HEK293 (cell line): ENCODE measurements at regions not wholly inside any gene's neighbourhood (a gene's known extent, or its start where the extent isn't known, plus 50 kb on each side); places are given as distances from the start of the nearest gene placed in this dataset.

Experiments
- CTCF ChIA-PET: fragments of 350-600 bp; formaldehyde crosslinking; extraction: SDS; loops from one replicate; lab custom pipeline; 2021; ENCODE audit warnings: antibody characterized with exemption; lab: Yijun Ruan, JAX
- POLR2A ChIA-PET: fragments of 300-600 bp; formaldehyde crosslinking; extraction: SDS; loops from one replicate; lab custom pipeline; 2020; ENCODE audit warnings: antibody characterized with exemption, inconsistent platforms; lab: Yijun Ruan, JAX
- H3K27ac ChIP-seq: fragments of 200-500 bp; sonication (Bioruptor generic); 2 replicates; pipeline ENCODE4 v1.5.1; 2014; ENCODE audit warnings: low read depth, low read length, control low read depth, inconsistent platforms; ENCODE audit errors: extremely low read depth
- H3K36me3 ChIP-seq, 2 experiments: fragments of 200-500 bp in 1 of 2; sonication (Bioruptor generic) in 1 of 2; 1 replicate in 1 of 2; 2 replicates in 1 of 2; pipeline ENCODE4 v1.5.1; 2014 to 2017; ENCODE audit warnings: inconsistent platforms in 2 of 2, low read length in 2 of 2; ENCODE audit not compliant: control insufficient read depth in 2 of 2, insufficient read depth in 1 of 2
- H3K4me1 ChIP-seq: fragments of 200-500 bp; sonication (Bioruptor generic); 2 replicates; pipeline ENCODE4 v1.5.1; 2014; ENCODE audit warnings: mild to moderate bottlenecking, low read length, inconsistent platforms; ENCODE audit not compliant: control insufficient read depth, insufficient read depth
- H3K4me3 ChIP-seq: 2 replicates; pipeline ENCODE4 v1.5.1; 2011; ENCODE audit warnings: low read depth, mild to moderate bottlenecking, control low read depth, low read length, moderate library complexity
- H3K9me3 ChIP-seq: fragments of 200-500 bp; sonication (Bioruptor generic); 2 replicates; pipeline ENCODE4 v1.5.1; 2014; ENCODE audit warnings: low read depth, low read length, inconsistent platforms; ENCODE audit not compliant: control insufficient read depth, insufficient read depth
- FEZF1 ChIP-seq: fragments of 450-650 bp; formaldehyde crosslinking; IDR thresholded peaks from 2 replicates; pipeline ENCODE4 v1.5.1; 2016; ENCODE audit warnings: missing biosample characterization, missing genetic modification characterization
- GLI2 ChIP-seq: fragments of 450-650 bp; formaldehyde crosslinking; IDR thresholded peaks from 2 replicates; pipeline ENCODE4; 2017; ENCODE audit warnings: missing biosample characterization, missing genetic modification characterization, low read depth, borderline replicate concordance
- OSR2 ChIP-seq: fragments of 450-650 bp; formaldehyde crosslinking; IDR thresholded peaks from 2 replicates; pipeline ENCODE4 v1.5.1; 2016; ENCODE audit warnings: missing biosample characterization, missing genetic modification characterization
- SP7 ChIP-seq: fragments of 450-650 bp; formaldehyde crosslinking; IDR thresholded peaks from 2 replicates; pipeline ENCODE4 v1.5.1; 2016; ENCODE audit warnings: missing biosample characterization, missing genetic modification characterization
- TCF7L2 ChIP-seq: IDR thresholded peaks from 2 replicates; pipeline ENCODE4 v1.6.1; 2011; ENCODE audit warnings: low read depth, mild to moderate bottlenecking, inconsistent platforms, low read length, moderate library complexity, borderline replicate concordance
- WT1 ChIP-seq: fragments of 450-650 bp; formaldehyde crosslinking; IDR thresholded peaks from 2 replicates; pipeline ENCODE4 v1.5.1; 2016; ENCODE audit warnings: missing biosample characterization, missing genetic modification characterization
- YY2 ChIP-seq: fragments of 450-650 bp; formaldehyde crosslinking; IDR thresholded peaks from 2 replicates; pipeline ENCODE4 v1.5.1; 2016; ENCODE audit warnings: missing biosample characterization, missing genetic modification characterization
- ZBTB20 ChIP-seq: fragments of 450-650 bp; formaldehyde crosslinking; IDR thresholded peaks from 2 replicates; pipeline ENCODE4 v1.5.1; 2016; ENCODE audit warnings: missing biosample characterization, missing genetic modification characterization
- ZFP41 ChIP-seq: fragments of 450-650 bp; formaldehyde crosslinking; IDR thresholded peaks from 2 replicates; pipeline ENCODE4 v1.5.1; 2016; ENCODE audit warnings: missing biosample characterization, missing genetic modification characterization, borderline replicate concordance
- ZNF112 ChIP-seq: fragments of 450-650 bp; formaldehyde crosslinking; IDR thresholded peaks from 2 replicates; pipeline ENCODE4 v1.5.0; 2017; ENCODE audit warnings: missing biosample characterization, missing genetic modification characterization
- ZNF16 ChIP-seq: fragments of 450-650 bp; formaldehyde crosslinking; IDR thresholded peaks from 2 replicates; pipeline ENCODE4 v1.5.1; 2016; ENCODE audit warnings: low read depth, missing biosample characterization, missing genetic modification characterization
- ZNF175 ChIP-seq: fragments of 450-650 bp; formaldehyde crosslinking; IDR thresholded peaks from 2 replicates; pipeline ENCODE4 v1.5.1; 2016; ENCODE audit warnings: missing biosample characterization, missing genetic modification characterization
- ZNF248 ChIP-seq: fragments of 450-650 bp; formaldehyde crosslinking; IDR thresholded peaks from 2 replicates; pipeline ENCODE4 v1.5.1; 2017; ENCODE audit warnings: missing biosample characterization, missing genetic modification characterization
- ZNF302 ChIP-seq: fragments of 450-650 bp; formaldehyde crosslinking; IDR thresholded peaks from 2 replicates; pipeline ENCODE4 v1.5.1; 2016; ENCODE audit warnings: missing biosample characterization, missing genetic modification characterization, low read depth
- ZNF341 ChIP-seq: fragments of 450-650 bp; formaldehyde crosslinking; IDR thresholded peaks from 2 replicates; pipeline ENCODE4; 2016; ENCODE audit warnings: low read depth, missing biosample characterization, missing genetic modification characterization
- ZNF501 ChIP-seq: fragments of 450-650 bp; formaldehyde crosslinking; IDR thresholded peaks from 2 replicates; pipeline ENCODE4 v1.5.1; 2016; ENCODE audit warnings: missing biosample characterization, missing genetic modification characterization
- ZNF558 ChIP-seq: fragments of 450-650 bp; formaldehyde crosslinking; IDR thresholded peaks from 2 replicates; pipeline ENCODE4 v1.5.1; 2016; ENCODE audit warnings: missing biosample characterization, missing genetic modification characterization
- ZNF610 ChIP-seq: fragments of 450-650 bp; formaldehyde crosslinking; IDR thresholded peaks from 2 replicates; pipeline ENCODE4 v1.5.1; 2016; ENCODE audit warnings: missing biosample characterization, missing genetic modification characterization, borderline replicate concordance
- ZNF664 ChIP-seq: fragments of 450-650 bp; formaldehyde crosslinking; IDR thresholded peaks from 2 replicates; pipeline ENCODE4 v1.5.1; 2016; ENCODE audit warnings: missing biosample characterization, missing genetic modification characterization
- ZSCAN16 ChIP-seq: fragments of 450-650 bp; formaldehyde crosslinking; IDR thresholded peaks from 2 replicates; pipeline ENCODE4 v1.5.1; 2016; ENCODE audit warnings: missing biosample characterization, missing genetic modification characterization
- TF ChIP-seq, protein P1 (sequence below): fragments of 450-650 bp; formaldehyde crosslinking; IDR thresholded peaks from 2 replicates; pipeline ENCODE4 v1.5.1; 2016; ENCODE audit warnings: missing biosample characterization, missing genetic modification characterization
- TF ChIP-seq, protein P2 (sequence below): fragments of 450-650 bp; formaldehyde crosslinking; IDR thresholded peaks from 2 replicates; pipeline ENCODE4 v1.5.1; 2017; ENCODE audit warnings: missing biosample characterization, mild to moderate bottlenecking, missing genetic modification characterization, moderate library complexity
- TF ChIP-seq, protein P3 (sequence below): fragments of 450-650 bp; formaldehyde crosslinking; IDR thresholded peaks from 2 replicates; pipeline ENCODE4 v1.5.1; 2016; ENCODE audit warnings: missing biosample characterization, missing genetic modification characterization
- TF ChIP-seq, protein P4 (sequence below): fragments of 450-650 bp; formaldehyde crosslinking; IDR thresholded peaks from 2 replicates; pipeline ENCODE4 v1.5.1; 2016; ENCODE audit warnings: missing biosample characterization, missing genetic modification characterization
- TF ChIP-seq, protein P5 (sequence below): fragments of 450-650 bp; formaldehyde crosslinking; IDR thresholded peaks from 2 replicates; pipeline ENCODE4 v1.5.1; 2017; ENCODE audit warnings: missing biosample characterization, missing genetic modification characterization
- TF ChIP-seq, protein P6 (sequence below): fragments of 450-650 bp; formaldehyde crosslinking; IDR thresholded peaks from 2 replicates; pipeline ENCODE4 v1.5.1; 2016; ENCODE audit warnings: missing biosample characterization, missing genetic modification characterization, borderline replicate concordance

DNA sequence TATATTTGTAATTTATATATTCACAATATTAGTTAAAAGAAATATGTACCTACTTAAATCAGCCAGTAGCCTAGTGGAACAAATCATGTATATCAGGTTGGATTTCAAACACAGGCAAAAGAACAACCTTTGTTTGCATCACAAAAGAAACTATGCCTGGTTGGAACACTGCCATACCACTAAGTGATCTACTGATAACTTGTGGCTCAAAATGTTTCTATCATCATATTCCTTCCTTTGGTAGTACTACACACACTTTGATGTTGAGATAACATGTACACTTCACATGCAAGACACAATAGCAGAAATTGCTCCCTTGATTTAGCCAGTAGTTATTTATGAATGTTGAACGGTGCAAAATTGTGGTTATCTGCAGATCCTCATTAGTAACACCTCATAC, 146.0 kb upstream of the GPC6 start:
- ChIA-PET POLR2A (no interaction called here), CTCF (no interaction called here)
- no peak overlapping the region for H3K4me3 ChIP-seq
- no peaks in the 10 kb centered on the region for H3K4me1 ChIP-seq
- no peak overlapping the region for H3K27ac ChIP-seq
- H3K9me3 ChIP-seq: no peaks in the 10 kb centered on the region
- no peaks in the 10 kb centered on the region for H3K36me3 ChIP-seq
- TF ChIP-seq ZNF341 (tag by site-specific recombination): no peak
- no peak for TF ChIP-seq ZNF248 (tag by site-specific recombination)
- no peak for TF ChIP-seq ZNF175 (tag by site-specific recombination)
- no peak for TF ChIP-seq ZNF16
- TF ChIP-seq, protein P1, sequence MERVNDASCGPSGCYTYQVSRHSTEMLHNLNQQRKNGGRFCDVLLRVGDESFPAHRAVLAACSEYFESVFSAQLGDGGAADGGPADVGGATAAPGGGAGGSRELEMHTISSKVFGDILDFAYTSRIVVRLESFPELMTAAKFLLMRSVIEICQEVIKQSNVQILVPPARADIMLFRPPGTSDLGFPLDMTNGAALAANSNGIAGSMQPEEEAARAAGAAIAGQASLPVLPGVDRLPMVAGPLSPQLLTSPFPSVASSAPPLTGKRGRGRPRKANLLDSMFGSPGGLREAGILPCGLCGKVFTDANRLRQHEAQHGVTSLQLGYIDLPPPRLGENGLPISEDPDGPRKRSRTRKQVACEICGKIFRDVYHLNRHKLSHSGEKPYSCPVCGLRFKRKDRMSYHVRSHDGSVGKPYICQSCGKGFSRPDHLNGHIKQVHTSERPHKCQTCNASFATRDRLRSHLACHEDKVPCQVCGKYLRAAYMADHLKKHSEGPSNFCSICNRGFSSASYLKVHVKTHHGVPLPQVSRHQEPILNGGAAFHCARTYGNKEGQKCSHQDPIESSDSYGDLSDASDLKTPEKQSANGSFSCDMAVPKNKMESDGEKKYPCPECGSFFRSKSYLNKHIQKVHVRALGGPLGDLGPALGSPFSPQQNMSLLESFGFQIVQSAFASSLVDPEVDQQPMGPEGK (tag by site-specific recombination): no peak
- TF ChIP-seq, protein P2, sequence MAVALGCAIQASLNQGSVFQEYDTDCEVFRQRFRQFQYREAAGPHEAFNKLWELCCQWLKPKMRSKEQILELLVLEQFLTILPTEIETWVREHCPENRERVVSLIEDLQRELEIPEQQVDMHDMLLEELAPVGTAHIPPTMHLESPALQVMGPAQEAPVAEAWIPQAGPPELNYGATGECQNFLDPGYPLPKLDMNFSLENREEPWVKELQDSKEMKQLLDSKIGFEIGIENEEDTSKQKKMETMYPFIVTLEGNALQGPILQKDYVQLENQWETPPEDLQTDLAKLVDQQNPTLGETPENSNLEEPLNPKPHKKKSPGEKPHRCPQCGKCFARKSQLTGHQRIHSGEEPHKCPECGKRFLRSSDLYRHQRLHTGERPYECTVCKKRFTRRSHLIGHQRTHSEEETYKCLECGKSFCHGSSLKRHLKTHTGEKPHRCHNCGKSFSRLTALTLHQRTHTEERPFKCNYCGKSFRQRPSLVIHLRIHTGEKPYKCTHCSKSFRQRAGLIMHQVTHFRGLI: no peak
- no peak for TF ChIP-seq ZNF112 (tag by site-specific recombination)
- TF ChIP-seq ZNF302 (tag by site-specific recombination): no peak
- no peak for TF ChIP-seq ZFP41 (tag by site-specific recombination)
- TF ChIP-seq ZBTB20 (tag by site-specific recombination): no peak
- no peak for TF ChIP-seq ZNF664 (tag by site-specific recombination)
- no peak for TF ChIP-seq ZSCAN16 (tag by site-specific recombination)
- 0 out of 2 replicates have a peak, but pooled peaks have one; percentile 34 for TF ChIP-seq SP7 (tag by site-specific recombination)
- peak; percentile 61; the same call in 1 of the 2 replicates for TF ChIP-seq ZNF501 (tag by site-specific recombination)
- TF ChIP-seq, protein P3, sequence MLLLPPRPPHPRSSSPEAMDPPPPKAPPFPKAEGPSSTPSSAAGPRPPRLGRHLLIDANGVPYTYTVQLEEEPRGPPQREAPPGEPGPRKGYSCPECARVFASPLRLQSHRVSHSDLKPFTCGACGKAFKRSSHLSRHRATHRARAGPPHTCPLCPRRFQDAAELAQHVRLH (tag by site-specific recombination): no peak
- peak; percentile 77 for TF ChIP-seq OSR2 (tag by site-specific recombination)
- TF ChIP-seq, protein P4, sequence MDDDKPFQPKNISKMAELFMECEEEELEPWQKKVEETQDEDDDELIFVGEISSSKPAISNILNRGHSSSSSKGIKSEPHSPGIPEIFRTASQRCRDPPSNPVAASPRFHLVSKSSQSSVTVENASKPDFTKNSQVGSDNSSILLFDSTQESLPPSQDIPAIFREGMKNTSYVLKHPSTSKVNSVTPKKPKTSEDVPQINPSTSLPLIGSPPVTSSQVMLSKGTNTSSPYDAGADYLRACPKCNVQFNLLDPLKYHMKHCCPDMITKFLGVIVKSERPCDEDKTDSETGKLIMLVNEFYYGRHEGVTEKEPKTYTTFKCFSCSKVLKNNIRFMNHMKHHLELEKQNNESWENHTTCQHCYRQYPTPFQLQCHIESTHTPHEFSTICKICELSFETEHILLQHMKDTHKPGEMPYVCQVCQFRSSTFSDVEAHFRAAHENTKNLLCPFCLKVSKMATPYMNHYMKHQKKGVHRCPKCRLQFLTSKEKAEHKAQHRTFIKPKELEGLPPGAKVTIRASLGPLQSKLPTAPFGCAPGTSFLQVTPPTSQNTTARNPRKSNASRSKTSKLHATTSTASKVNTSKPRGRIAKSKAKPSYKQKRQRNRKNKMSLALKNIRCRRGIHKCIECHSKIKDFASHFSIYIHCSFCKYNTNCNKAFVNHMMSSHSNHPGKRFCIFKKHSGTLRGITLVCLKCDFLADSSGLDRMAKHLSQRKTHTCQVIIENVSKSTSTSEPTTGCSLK (tag by site-specific recombination): no peak
- TF ChIP-seq, protein P5, sequence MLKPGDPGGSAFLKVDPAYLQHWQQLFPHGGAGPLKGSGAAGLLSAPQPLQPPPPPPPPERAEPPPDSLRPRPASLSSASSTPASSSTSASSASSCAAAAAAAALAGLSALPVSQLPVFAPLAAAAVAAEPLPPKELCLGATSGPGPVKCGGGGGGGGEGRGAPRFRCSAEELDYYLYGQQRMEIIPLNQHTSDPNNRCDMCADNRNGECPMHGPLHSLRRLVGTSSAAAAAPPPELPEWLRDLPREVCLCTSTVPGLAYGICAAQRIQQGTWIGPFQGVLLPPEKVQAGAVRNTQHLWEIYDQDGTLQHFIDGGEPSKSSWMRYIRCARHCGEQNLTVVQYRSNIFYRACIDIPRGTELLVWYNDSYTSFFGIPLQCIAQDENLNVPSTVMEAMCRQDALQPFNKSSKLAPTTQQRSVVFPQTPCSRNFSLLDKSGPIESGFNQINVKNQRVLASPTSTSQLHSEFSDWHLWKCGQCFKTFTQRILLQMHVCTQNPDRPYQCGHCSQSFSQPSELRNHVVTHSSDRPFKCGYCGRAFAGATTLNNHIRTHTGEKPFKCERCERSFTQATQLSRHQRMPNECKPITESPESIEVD: peak; percentile 49; the same call in 1 of the 2 replicates
- TF ChIP-seq, protein P6, sequence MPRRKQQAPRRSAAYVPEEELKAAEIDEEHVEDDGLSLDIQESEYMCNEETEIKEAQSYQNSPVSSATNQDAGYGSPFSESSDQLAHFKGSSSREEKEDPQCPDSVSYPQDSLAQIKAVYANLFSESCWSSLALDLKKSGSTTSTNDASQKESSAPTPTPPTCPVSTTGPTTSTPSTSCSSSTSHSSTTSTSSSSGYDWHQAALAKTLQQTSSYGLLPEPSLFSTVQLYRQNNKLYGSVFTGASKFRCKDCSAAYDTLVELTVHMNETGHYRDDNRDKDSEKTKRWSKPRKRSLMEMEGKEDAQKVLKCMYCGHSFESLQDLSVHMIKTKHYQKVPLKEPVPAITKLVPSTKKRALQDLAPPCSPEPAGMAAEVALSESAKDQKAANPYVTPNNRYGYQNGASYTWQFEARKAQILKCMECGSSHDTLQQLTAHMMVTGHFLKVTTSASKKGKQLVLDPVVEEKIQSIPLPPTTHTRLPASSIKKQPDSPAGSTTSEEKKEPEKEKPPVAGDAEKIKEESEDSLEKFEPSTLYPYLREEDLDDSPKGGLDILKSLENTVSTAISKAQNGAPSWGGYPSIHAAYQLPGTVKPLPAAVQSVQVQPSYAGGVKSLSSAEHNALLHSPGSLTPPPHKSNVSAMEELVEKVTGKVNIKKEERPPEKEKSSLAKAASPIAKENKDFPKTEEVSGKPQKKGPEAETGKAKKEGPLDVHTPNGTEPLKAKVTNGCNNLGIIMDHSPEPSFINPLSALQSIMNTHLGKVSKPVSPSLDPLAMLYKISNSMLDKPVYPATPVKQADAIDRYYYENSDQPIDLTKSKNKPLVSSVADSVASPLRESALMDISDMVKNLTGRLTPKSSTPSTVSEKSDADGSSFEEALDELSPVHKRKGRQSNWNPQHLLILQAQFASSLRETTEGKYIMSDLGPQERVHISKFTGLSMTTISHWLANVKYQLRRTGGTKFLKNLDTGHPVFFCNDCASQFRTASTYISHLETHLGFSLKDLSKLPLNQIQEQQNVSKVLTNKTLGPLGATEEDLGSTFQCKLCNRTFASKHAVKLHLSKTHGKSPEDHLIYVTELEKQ (tag by site-specific recombination): no peak
- TF ChIP-seq TCF7L2: peak; percentile 82
- no peak for TF ChIP-seq WT1 (tag by site-specific recombination)
- TF ChIP-seq GLI2 (tag by site-specific recombination): no peak
- 0 out of 2 replicates have a peak, but pooled peaks have one; percentile 13 for TF ChIP-seq ZNF558 (tag by site-specific recombination)
- no peak for TF ChIP-seq YY2 (tag by site-specific recombination)
- TF ChIP-seq ZNF610 (tag by site-specific recombination): no peak
- peak; percentile 86 for TF ChIP-seq FEZF1 (tag by site-specific recombination)
